WTC11 (cell line): ENCODE measurements at regions not wholly inside any gene's neighbourhood (a gene's known extent, or its start where the extent isn't known, plus 50 kb on each side); places are given as distances from the start of the nearest gene placed in this dataset.

Source experiments
- ATAC-seq: fragments of 200-7000 bp; cut with Tn5 transposase; 2 replicates; pipeline ENCODE4 v1.10.0; 2021; ENCODE audit warnings: mild to moderate bottlenecking, moderate library complexity
- CTCF ChIA-PET: fragments of 300-600 bp; sonication (Branson Sonifier 250); formaldehyde crosslinking; loops from one replicate; lab custom pipeline; 2021; ENCODE audit warnings: antibody characterized with exemption; lab: Charles Lee
- POLR2A ChIA-PET: fragments of 350-600 bp; sonication (Branson Sonifier 250); formaldehyde crosslinking; loops from one replicate; lab custom pipeline; 2021; ENCODE audit warnings: antibody characterized with exemption; lab: Charles Lee
- DNase-seq: peaks from one replicate; pipeline ENCODE4 v3.0.0; 2021; ENCODE audit warnings: low spot score
- H3K27ac Mint-ChIP-seq: 2 replicates; pipeline ENCODE4 v1.8.0; 2021; ENCODE audit warnings: mixed read lengths
- H3K27me3 Mint-ChIP-seq: 2 replicates; pipeline ENCODE4 v1.8.0; 2021; ENCODE audit warnings: low read depth, mild to moderate bottlenecking, moderate library complexity, mixed read lengths
- H3K36me3 Mint-ChIP-seq: 2 replicates; pipeline ENCODE4 v1.8.0; 2021; ENCODE audit warnings: mixed read lengths
- H3K4me1 Mint-ChIP-seq: 2 replicates; pipeline ENCODE4 v1.8.0; 2022; ENCODE audit warnings: mixed read lengths
- H3K4me3 Mint-ChIP-seq: 2 replicates; pipeline ENCODE4 v1.8.0; 2021; ENCODE audit warnings: mild to moderate bottlenecking, moderate library complexity, mixed read lengths
- H3K9me3 Mint-ChIP-seq: 2 replicates; pipeline ENCODE4 v1.8.0; 2021; ENCODE audit warnings: mixed read lengths
- ATF6 ChIP-seq: sonication (generic); formaldehyde crosslinking; IDR thresholded peaks from 2 replicates; pipeline ENCODE4 v1.8.1; 2023; ENCODE audit warnings: mild to moderate bottlenecking, missing genetic modification reagents
- CREB1 ChIP-seq: sonication (generic); formaldehyde crosslinking; IDR thresholded peaks from 2 replicates; pipeline ENCODE4 v1.8.0; 2023; ENCODE audit warnings: mild to moderate bottlenecking, missing genetic modification reagents
- CTCF ChIP-seq: fragments of 200-600 bp; IDR thresholded peaks from 2 replicates; pipeline ENCODE4 v1.8.0; 2022; ENCODE audit warnings: antibody characterized with exemption
- ESRRA ChIP-seq: sonication (generic); formaldehyde crosslinking; IDR thresholded peaks from 2 replicates; pipeline ENCODE4 v1.8.1; 2022; ENCODE audit warnings: mild to moderate bottlenecking, missing genetic modification reagents, borderline replicate concordance
- HMGXB4 ChIP-seq: sonication (generic); formaldehyde crosslinking; IDR thresholded peaks from 2 replicates; pipeline ENCODE4 v1.8.1; 2023; ENCODE audit warnings: mild to moderate bottlenecking, moderate library complexity, missing genetic modification reagents
- JAZF1 ChIP-seq: fragments of 250-450 bp; sonication (Bioruptor Pico); IDR thresholded peaks from 2 replicates; pipeline ENCODE4 v1.9.0; 2021; ENCODE audit warnings: moderate library complexity, mild to moderate bottlenecking, inconsistent platforms
- NR1H2 ChIP-seq: sonication (generic); formaldehyde crosslinking; IDR thresholded peaks from 2 replicates; pipeline ENCODE4 v1.9.0; 2021; ENCODE audit warnings: mild to moderate bottlenecking, moderate library complexity, missing genetic modification reagents
- PRDM15 ChIP-seq: sonication (generic); formaldehyde crosslinking; IDR thresholded peaks from 2 replicates; pipeline ENCODE4 v1.8.0; 2022; ENCODE audit warnings: missing genetic modification reagents
- PREB ChIP-seq: sonication (generic); formaldehyde crosslinking; IDR thresholded peaks from 2 replicates; pipeline ENCODE4 v1.8.1; 2022; ENCODE audit warnings: mild to moderate bottlenecking, missing genetic modification reagents, moderate library complexity, borderline replicate concordance
- PRRX2 ChIP-seq: fragments of 250-450 bp; sonication (Bioruptor Pico); IDR thresholded peaks from 2 replicates; pipeline ENCODE4 v1.8.0; 2021; ENCODE audit warnings: mild to moderate bottlenecking
- RORB ChIP-seq: fragments of 250-450 bp; sonication (Bioruptor Pico); IDR thresholded peaks from 2 replicates; pipeline ENCODE4 v1.9.0; 2021; ENCODE audit warnings: mild to moderate bottlenecking
- USF1 ChIP-seq: sonication (generic); formaldehyde crosslinking; IDR thresholded peaks from 2 replicates; pipeline ENCODE4 v1.8.0; 2022; ENCODE audit warnings: mild to moderate bottlenecking, missing genetic modification reagents
- ZNF263 ChIP-seq: sonication (generic); formaldehyde crosslinking; IDR thresholded peaks from 2 replicates; pipeline ENCODE4 v1.8.1; 2022; ENCODE audit warnings: low read depth, mild to moderate bottlenecking, moderate library complexity, missing genetic modification reagents
- ZNF416 ChIP-seq: fragments of 250-450 bp; sonication (Bioruptor Pico); IDR thresholded peaks from 2 replicates; pipeline ENCODE4 v1.9.0; 2021; ENCODE audit warnings: mild to moderate bottlenecking, inconsistent platforms
- ZSCAN18 ChIP-seq: fragments of 250-450 bp; sonication (Bioruptor Pico); IDR thresholded peaks from 2 replicates; pipeline ENCODE4 v2.1.2; 2022; ENCODE audit warnings: mild to moderate bottlenecking, moderate library complexity

GRCh38 chr5:38117784-38118479, 140.4 kb upstream of the EGFLAM start (continued):
- no peak for TF ChIP-seq PRDM15 (CRISPR knock-in tag)
- TF ChIP-seq ATF6 (CRISPR knock-in tag): no peak
- TF ChIP-seq ZNF263 (CRISPR knock-in tag): no peak
- no peak for TF ChIP-seq HMGXB4 (CRISPR knock-in tag)
- TF ChIP-seq CTCF: no peak

GRCh38 chr5:38115318-38115827, 143.0 kb upstream of the EGFLAM start:
- Mint-ChIP-seq H3K36me3 (no peaks in the 10 kb centered on the region), H3K4me1 (peaks cover 23% of the 10 kb centered on the region), H3K27ac (no peak overlapping the region), H3K9me3 (no peaks in the 10 kb centered on the region), H3K4me3 (no peak overlapping the region), H3K27me3 (no peaks in the 10 kb centered on the region)
- ATAC-seq (no peak), DNase-seq (no peak)
- ChIA-PET POLR2A (no interaction called here), CTCF (no interaction called here)
- TF ChIP-seq ESRRA (CRISPR knock-in tag) (no peak), PRRX2 (CRISPR knock-in tag) (no peak), RORB (no peak), ZNF416 (no peak), CREB1 (CRISPR knock-in tag) (no peak), JAZF1 (CRISPR knock-in tag) (no peak), USF1 (CRISPR knock-in tag) (no peak), PREB (CRISPR knock-in tag) (no peak), PRDM15 (CRISPR knock-in tag) (no peak), ZSCAN18 (no peak), NR1H2 (no peak)
